Ascending aorta (tissue), 2 donors: ENCODE measurements at regions not wholly inside any gene's neighbourhood (a gene's known extent, or its start where the extent isn't known, plus 50 kb on each side); places are given as distances from the start of the nearest gene placed in this dataset.

Source experiments
- DNase-seq, 2 donors: peaks; one replicate each; pipeline ENCODE4 v3.0.0-alpha.2; 2019; ENCODE audit warnings: low spot score in 2 of 2
- H3K27ac ChIP-seq, 2 donors: fragments of 200-600 bp; sonication (generic); one replicate each; pipeline ENCODE4 v1.5.1; 2016 to 2017; ENCODE audit warnings: mild to moderate bottlenecking in 1 of 2
- H3K27me3 ChIP-seq: fragments of 200-600 bp; sonication (generic); one replicate; pipeline ENCODE4 v1.5.1; 2017
- H3K36me3 ChIP-seq, 2 donors: fragments of 200-600 bp; sonication (generic); one replicate each; pipeline ENCODE4 v1.5.1; 2016
- H3K4me1 ChIP-seq, 2 donors: fragments of 200-600 bp; sonication (generic); one replicate each; pipeline ENCODE4 v1.5.1; 2016 to 2017; ENCODE audit warnings: mild to moderate bottlenecking in 1 of 2
- H3K4me3 ChIP-seq, 2 donors: fragments of 200-600 bp; sonication (generic); one replicate each; pipeline ENCODE4 v1.5.1; 2016 to 2017; ENCODE audit warnings: mild to moderate bottlenecking in 1 of 2
- H3K9me3 ChIP-seq, 2 donors: fragments of 200-600 bp; sonication (generic); one replicate each; pipeline ENCODE4 v1.5.1; 2016
- intact Hi-C: fragments of 100-400 bp; cut with DNase I; formaldehyde crosslinking; loops from one replicate; pipeline ENCODE4 v1.15.1; 2023
- TF ChIP-seq, protein P1 (sequence below), 3 experiments: fragments of 200-600 bp in 2 of 3; fragments of 450-650 bp in 1 of 3; sonication (generic) in 2 of 3; IDR thresholded peaks; one replicate each; pipeline ENCODE4 v1.5.1; 2016 to 2019; ENCODE audit warnings: antibody characterized with exemption in 3 of 3, mild to moderate bottlenecking in 1 of 3, moderate library complexity in 1 of 3

DNA sequence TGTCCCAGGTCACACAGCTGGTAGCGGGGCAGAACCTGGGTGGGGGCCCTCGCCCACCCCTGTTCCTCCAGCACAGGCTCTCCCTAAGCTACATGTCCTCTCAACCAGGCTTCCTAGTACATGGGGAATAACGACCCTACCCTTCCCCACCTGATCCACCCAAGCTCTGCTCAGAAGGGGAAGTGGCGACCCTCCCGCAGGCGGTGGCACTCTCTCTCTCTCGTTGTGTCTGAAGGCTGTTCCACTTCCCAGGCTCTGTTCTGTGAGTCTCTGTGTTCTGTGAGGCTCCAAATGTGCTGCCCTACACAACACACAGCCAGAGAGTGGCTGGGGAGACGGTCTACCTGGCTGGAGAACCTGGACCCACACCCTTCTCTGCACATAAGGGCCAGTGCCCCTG lies 135.8 kb downstream of the COPS8 start:
- Histone ChIP-seq H3K27me3 (no peaks in the 10 kb centered on the region), H3K9me3 (no peaks in the 10 kb centered on the region), H3K4me3 (no peak overlapping the region), H3K4me1 (peaks cover 13 to 15% of the 10 kb centered on the region in 2 donors), H3K27ac (peak overlapping the region; percentile 15 to 38), H3K36me3 (no peaks in the 10 kb centered on the region)
- intact Hi-C loops = loop anchor here (5.0 kb wide), 1 partner anchor 71 kb away; no protein-coding TSS in a partner anchor
- DNase-seq = no peak
- TF ChIP-seq, protein P1, sequence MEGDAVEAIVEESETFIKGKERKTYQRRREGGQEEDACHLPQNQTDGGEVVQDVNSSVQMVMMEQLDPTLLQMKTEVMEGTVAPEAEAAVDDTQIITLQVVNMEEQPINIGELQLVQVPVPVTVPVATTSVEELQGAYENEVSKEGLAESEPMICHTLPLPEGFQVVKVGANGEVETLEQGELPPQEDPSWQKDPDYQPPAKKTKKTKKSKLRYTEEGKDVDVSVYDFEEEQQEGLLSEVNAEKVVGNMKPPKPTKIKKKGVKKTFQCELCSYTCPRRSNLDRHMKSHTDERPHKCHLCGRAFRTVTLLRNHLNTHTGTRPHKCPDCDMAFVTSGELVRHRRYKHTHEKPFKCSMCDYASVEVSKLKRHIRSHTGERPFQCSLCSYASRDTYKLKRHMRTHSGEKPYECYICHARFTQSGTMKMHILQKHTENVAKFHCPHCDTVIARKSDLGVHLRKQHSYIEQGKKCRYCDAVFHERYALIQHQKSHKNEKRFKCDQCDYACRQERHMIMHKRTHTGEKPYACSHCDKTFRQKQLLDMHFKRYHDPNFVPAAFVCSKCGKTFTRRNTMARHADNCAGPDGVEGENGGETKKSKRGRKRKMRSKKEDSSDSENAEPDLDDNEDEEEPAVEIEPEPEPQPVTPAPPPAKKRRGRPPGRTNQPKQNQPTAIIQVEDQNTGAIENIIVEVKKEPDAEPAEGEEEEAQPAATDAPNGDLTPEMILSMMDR (IDR thresholded peaks at IDR 0.05) = no peak

- intact Hi-C loops = loop anchor here (5.0 kb wide), 1 partner anchor 70 kb away; no protein-coding TSS in a partner anchor
- H3K9me3 ChIP-seq = no peaks in the 10 kb centered on the region
- no peak overlapping the region for H3K4me3 ChIP-seq
- TF ChIP-seq, protein P1 (IDR thresholded peaks at IDR 0.05) = no peak
- no peaks in the 10 kb centered on the region for H3K27me3 ChIP-seq
- H3K36me3 ChIP-seq = no peaks in the 10 kb centered on the region
- no peak for DNase-seq
- H3K4me1 ChIP-seq = peaks cover 13 to 15% of the 10 kb centered on the region in 2 donors
- H3K27ac ChIP-seq = peak overlapping the region in 1 of 2 donors; percentile 38
Observed at GRCh38 chr2:237222178-237222577, 136.5 kb downstream of the COPS8 start.

GRCh38 chr2:237222601-237223041 lies 136.9 kb downstream of the COPS8 start:
- Histone ChIP-seq H3K27ac (no peak overlapping the region), H3K9me3 (no peaks in the 10 kb centered on the region), H3K27me3 (no peaks in the 10 kb centered on the region), H3K36me3 (no peaks in the 10 kb centered on the region), H3K4me1 (peaks cover 13 to 15% of the 10 kb centered on the region in 2 donors), H3K4me3 (no peak overlapping the region)
- intact Hi-C loops = loop anchor here (5.0 kb wide), 1 partner anchor 70 kb away; no protein-coding TSS in a partner anchor
- DNase-seq = no peak
- TF ChIP-seq, protein P1 (IDR thresholded peaks at IDR 0.05) = no peak

- Histone ChIP-seq H3K36me3 (no peaks in the 10 kb centered on the region), H3K27ac (peak overlapping the region; percentile 53 to 55), H3K9me3 (no peaks in the 10 kb centered on the region), H3K4me3 (no peak overlapping the region), H3K27me3 (no peaks in the 10 kb centered on the region), H3K4me1 (peaks cover 13 to 15% of the 10 kb centered on the region in 2 donors)
- TF ChIP-seq, protein P1 (IDR thresholded peaks at IDR 0.05) = no peak
- intact Hi-C loops = loop anchor here (5.0 kb wide), 1 partner anchor 69 kb away; no protein-coding TSS in a partner anchor
- DNase-seq = peak; percentile 26 to 85
Observed at GRCh38 chr2:237223201-237223861, 137.6 kb downstream of the COPS8 start.

- H3K36me3 ChIP-seq = no peaks in the 10 kb centered on the region
- DNase-seq = no peak
- no peaks in the 10 kb centered on the region for H3K27me3 ChIP-seq
- peaks cover 12% of the 10 kb centered on the region in 2 donors for H3K4me1 ChIP-seq
- intact Hi-C loops = no loop called here
- no peak overlapping the region for H3K27ac ChIP-seq
- TF ChIP-seq, protein P1 (IDR thresholded peaks at IDR 0.05) = no peak
- H3K9me3 ChIP-seq = no peaks in the 10 kb centered on the region
- no peak overlapping the region for H3K4me3 ChIP-seq
Observed at GRCh38 chr2:237227190-237227589, 141.5 kb downstream of the COPS8 start.
